ENCODE measurements at regions not wholly inside any gene's neighbourhood (a gene's known extent, or its start where the extent isn't known, plus 50 kb on each side); places are given as distances from the start of the nearest gene placed in this dataset.

- H3K4me3 ChIP-seq = no peak overlapping the region
- TF ChIP-seq FOXP2 (optimal IDR thresholded peaks at IDR 0.05; ENCODE audit: control extremely low read depth, extremely low read length, insufficient read depth) = no peak
- no peak overlapping the region for H3K27ac ChIP-seq
- no peak for DNase-seq (ENCODE audit: low read depth, low spot score)
- no peaks in the 10 kb centered on the region for H3K36me3 ChIP-seq (ENCODE audit: insufficient read depth, low read length)
- H3K9me3 ChIP-seq (ENCODE audit: low read depth, low read length) = no peaks in the 10 kb centered on the region
- no peak overlapping the region for H3K9ac ChIP-seq (ENCODE audit: insufficient read length)
Observed at GRCh38 chr5:158304607-158305006, 445.7 kb upstream of the CLINT1 start.

- H3K36me3 ChIP-seq (ENCODE audit: insufficient read depth, low read length) = no peaks in the 10 kb centered on the region
- no peak overlapping the region for H3K9ac ChIP-seq (ENCODE audit: insufficient read length)
- no peak for DNase-seq (ENCODE audit: low read depth, low spot score)
- no peak overlapping the region for H3K4me3 ChIP-seq
- no peak overlapping the region for H3K27ac ChIP-seq
- no peaks in the 10 kb centered on the region for H3K9me3 ChIP-seq (ENCODE audit: low read depth, low read length)
- TF ChIP-seq EZH2 (IDR thresholded peaks at IDR 0.05) (no peak), POLR2AphosphoS5 (IDR thresholded peaks at IDR 0.05; ENCODE audit: borderline replicate concordance, low read depth, low read length) (no peak), FOXP2 (optimal IDR thresholded peaks at IDR 0.05; ENCODE audit: control extremely low read depth, extremely low read length, insufficient read depth) (no peak)
Observed at GRCh38 chr5:158303883-158304282, 444.9 kb upstream of the CLINT1 start.

- Histone ChIP-seq H3K27ac (no peak overlapping the region), H3K4me3 (no peak overlapping the region), H3K9me3 (ENCODE audit: low read depth, low read length) (no peaks in the 10 kb centered on the region), H3K9ac (ENCODE audit: insufficient read length) (no peak overlapping the region), H3K36me3 (ENCODE audit: insufficient read depth, low read length) (no peaks in the 10 kb centered on the region)
- DNase-seq (ENCODE audit: low read depth, low spot score) = no peak
- TF ChIP-seq EZH2 (IDR thresholded peaks at IDR 0.05) (no peak), POLR2AphosphoS5 (IDR thresholded peaks at IDR 0.05; ENCODE audit: borderline replicate concordance, low read depth, low read length) (no peak), FOXP2 (optimal IDR thresholded peaks at IDR 0.05; ENCODE audit: control extremely low read depth, extremely low read length, insufficient read depth) (no peak)
Observed at GRCh38 chr5:158303275-158303674, 444.3 kb upstream of the CLINT1 start.

- Histone ChIP-seq H3K27ac (no peak overlapping the region), H3K36me3 (ENCODE audit: insufficient read depth, low read length) (no peaks in the 10 kb centered on the region), H3K9me3 (ENCODE audit: low read depth, low read length) (no peaks in the 10 kb centered on the region), H3K9ac (ENCODE audit: insufficient read length) (no peak overlapping the region), H3K4me3 (no peak overlapping the region)
- TF ChIP-seq FOXP2 (optimal IDR thresholded peaks at IDR 0.05; ENCODE audit: control extremely low read depth, extremely low read length, insufficient read depth) = no peak
- TF ChIP-seq EZH2 (IDR thresholded peaks at IDR 0.05) = no peak
- TF ChIP-seq POLR2AphosphoS5 (IDR thresholded peaks at IDR 0.05; ENCODE audit: borderline replicate concordance, low read depth, low read length) = no peak
- no peak for DNase-seq (ENCODE audit: low read depth, low spot score)
Observed at GRCh38 chr5:158302029-158302428, 443.1 kb upstream of the CLINT1 start.

GRCh38 chr5:158301186-158301585 lies 442.2 kb upstream of the CLINT1 start:
- no peaks in the 10 kb centered on the region for H3K36me3 ChIP-seq (ENCODE audit: insufficient read depth, low read length)
- no peak overlapping the region for H3K27ac ChIP-seq
- no peak for DNase-seq (ENCODE audit: low read depth, low spot score)
- no peaks in the 10 kb centered on the region for H3K9me3 ChIP-seq (ENCODE audit: low read depth, low read length)
- no peak overlapping the region for H3K4me3 ChIP-seq
- no peak overlapping the region for H3K9ac ChIP-seq (ENCODE audit: insufficient read length)
- TF ChIP-seq POLR2AphosphoS5 (IDR thresholded peaks at IDR 0.05; ENCODE audit: borderline replicate concordance, low read depth, low read length) = no peak
- TF ChIP-seq EZH2 (IDR thresholded peaks at IDR 0.05) = no peak
- no peak for TF ChIP-seq FOXP2 (optimal IDR thresholded peaks at IDR 0.05; ENCODE audit: control extremely low read depth, extremely low read length, insufficient read depth)

- Histone ChIP-seq H3K27ac (no peak overlapping the region), H3K9me3 (ENCODE audit: low read depth, low read length) (no peaks in the 10 kb centered on the region), H3K9ac (ENCODE audit: insufficient read length) (no peak overlapping the region), H3K36me3 (ENCODE audit: insufficient read depth, low read length) (no peaks in the 10 kb centered on the region), H3K4me3 (no peak overlapping the region)
- no peak for DNase-seq (ENCODE audit: low read depth, low spot score)
- no peak for TF ChIP-seq EZH2 (IDR thresholded peaks at IDR 0.05)
- TF ChIP-seq POLR2AphosphoS5 (IDR thresholded peaks at IDR 0.05; ENCODE audit: borderline replicate concordance, low read depth, low read length) = no peak
- no peak for TF ChIP-seq FOXP2 (optimal IDR thresholded peaks at IDR 0.05; ENCODE audit: control extremely low read depth, extremely low read length, insufficient read depth)
Observed at GRCh38 chr5:158300256-158300655, 441.3 kb upstream of the CLINT1 start.

- Histone ChIP-seq H3K9ac (ENCODE audit: insufficient read length) (no peak overlapping the region), H3K4me3 (no peak overlapping the region), H3K9me3 (ENCODE audit: low read depth, low read length) (no peaks in the 10 kb centered on the region), H3K36me3 (ENCODE audit: insufficient read depth, low read length) (no peaks in the 10 kb centered on the region), H3K27ac (no peak overlapping the region)
- TF ChIP-seq POLR2AphosphoS5 (IDR thresholded peaks at IDR 0.05; ENCODE audit: borderline replicate concordance, low read depth, low read length) (no peak), FOXP2 (optimal IDR thresholded peaks at IDR 0.05; ENCODE audit: control extremely low read depth, extremely low read length, insufficient read depth) (no peak), EZH2 (IDR thresholded peaks at IDR 0.05) (no peak)
- DNase-seq (ENCODE audit: low read depth, low spot score) = no peak
Observed at GRCh38 chr5:158297002-158297527, 438.1 kb upstream of the CLINT1 start.

- Histone ChIP-seq H3K9ac (ENCODE audit: insufficient read length) (no peak overlapping the region), H3K27ac (no peak overlapping the region), H3K4me3 (no peak overlapping the region), H3K36me3 (ENCODE audit: insufficient read depth, low read length) (no peaks in the 10 kb centered on the region), H3K9me3 (ENCODE audit: low read depth, low read length) (no peaks in the 10 kb centered on the region)
- no peak for DNase-seq (ENCODE audit: low read depth, low spot score)
- TF ChIP-seq FOXP2 (optimal IDR thresholded peaks at IDR 0.05; ENCODE audit: control extremely low read depth, extremely low read length, insufficient read depth) = no peak
- no peak for TF ChIP-seq EZH2 (IDR thresholded peaks at IDR 0.05)
Observed at GRCh38 chr5:158294701-158295100, 435.8 kb upstream of the CLINT1 start.

GRCh38 chr5:158292981-158293380 lies 434.0 kb upstream of the CLINT1 start:
- no peaks in the 10 kb centered on the region for H3K9me3 ChIP-seq (ENCODE audit: low read depth, low read length)
- DNase-seq (ENCODE audit: low read depth, low spot score) = no peak
- TF ChIP-seq POLR2AphosphoS5 (IDR thresholded peaks at IDR 0.05; ENCODE audit: borderline replicate concordance, low read depth, low read length) = no peak
- no peak for TF ChIP-seq FOXP2 (optimal IDR thresholded peaks at IDR 0.05; ENCODE audit: control extremely low read depth, extremely low read length, insufficient read depth)
- no peak for TF ChIP-seq EZH2 (IDR thresholded peaks at IDR 0.05)
- H3K9ac ChIP-seq (ENCODE audit: insufficient read length) = no peak overlapping the region
- no peak overlapping the region for H3K27ac ChIP-seq
- H3K4me3 ChIP-seq = no peak overlapping the region
- no peaks in the 10 kb centered on the region for H3K36me3 ChIP-seq (ENCODE audit: insufficient read depth, low read length)

All from SK-N-MC (cell line).